HG03460 (cell line): ENCODE measurements at regions not wholly inside any gene's neighbourhood (a gene's known extent, or its start where the extent isn't known, plus 50 kb on each side); places are given as distances from the start of the nearest gene placed in this dataset.

Experiments used
- ATAC-seq: cut with Tn5 transposase; IDR thresholded peaks from one replicate; pipeline ENCODE4 v1.9.1; 2021; ENCODE audit not compliant: unreplicated experiment

GRCh38 chr5:159385536-159385935 lies 55.2 kb upstream of the IL12B start:
- ATAC-seq = no peak

DNA sequence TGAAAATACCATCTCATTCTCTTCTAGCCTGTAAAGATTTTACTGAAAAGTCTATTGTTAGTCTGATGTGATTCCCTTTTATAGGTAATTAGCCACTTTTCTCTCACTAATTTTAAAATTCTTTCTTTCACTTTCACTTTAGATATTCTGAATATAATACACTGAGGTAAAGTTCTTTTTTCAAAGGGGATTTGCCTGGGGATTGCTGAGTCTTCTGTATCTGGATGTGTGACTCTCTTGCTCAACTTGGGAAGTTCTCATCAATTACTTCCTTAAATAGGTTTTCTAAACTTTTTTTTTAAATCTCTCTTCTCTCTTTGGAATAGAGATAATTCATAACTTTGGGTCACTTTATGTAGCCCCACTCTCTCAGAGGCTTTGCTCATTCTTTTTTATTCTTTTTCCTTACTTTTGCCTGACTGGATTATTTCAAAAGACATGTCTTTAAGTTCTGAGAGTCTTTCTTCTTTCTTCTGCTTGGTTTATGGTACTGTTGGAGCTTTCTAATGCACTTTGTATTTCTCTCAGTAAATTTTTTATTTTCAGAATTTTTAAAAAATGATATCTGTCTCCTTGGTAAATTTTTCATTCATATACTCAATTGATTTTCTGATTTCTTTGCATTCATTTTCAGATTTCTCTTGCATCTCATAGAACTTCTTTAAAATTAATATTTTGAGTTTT lies 55.9 kb upstream of the IL12B start:
- ATAC-seq = no peak

DNA sequence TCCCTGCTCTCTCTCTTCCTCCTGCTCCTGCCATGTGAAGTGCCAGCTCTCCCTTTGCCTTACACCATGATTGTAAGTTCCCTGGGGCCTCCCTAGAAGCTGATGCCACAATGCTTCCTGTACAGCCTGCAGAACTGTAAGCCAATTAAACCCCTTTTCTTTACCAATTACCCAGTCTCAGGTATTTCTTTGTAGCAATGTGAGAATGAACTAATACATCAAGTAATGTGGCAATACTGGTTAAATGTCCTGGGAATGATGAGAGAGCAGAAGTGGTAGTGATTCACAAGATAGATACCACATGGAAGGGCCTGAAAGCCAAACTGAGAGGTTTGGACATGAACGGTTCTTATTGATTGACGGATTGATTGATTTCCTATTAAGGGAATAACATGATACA lies 62.6 kb upstream of the IL12B start:
- no peak for ATAC-seq

DNA sequence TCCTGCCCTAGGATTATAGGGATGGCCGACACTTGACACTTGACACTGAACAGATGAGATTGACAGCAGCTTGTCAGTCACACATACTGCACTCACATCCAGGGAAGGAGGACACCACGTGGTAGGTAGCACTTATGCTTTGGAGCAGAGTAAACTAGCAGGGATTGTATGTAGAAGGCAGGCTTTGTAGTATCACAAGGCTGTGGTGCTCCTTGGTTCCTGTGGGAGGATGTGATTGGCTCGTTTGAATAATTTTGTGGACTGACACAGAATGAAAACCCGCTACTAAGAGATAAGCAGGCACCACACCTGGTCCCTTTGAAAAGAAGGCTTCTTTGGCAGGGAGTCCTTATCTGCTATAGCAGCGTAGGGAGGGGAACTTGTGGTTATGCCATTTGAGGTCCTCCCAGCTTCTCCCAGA lies 63.6 kb upstream of the IL12B start:
- no peak for ATAC-seq

- ATAC-seq = no peak
These were observed 64.9 kb upstream of the IL12B start for GRCh38 chr5:159395202-159395601.

- ATAC-seq = no peak
These were observed 68.6 kb upstream of the IL12B start for GRCh38 chr5:159398936-159399335.

DNA sequence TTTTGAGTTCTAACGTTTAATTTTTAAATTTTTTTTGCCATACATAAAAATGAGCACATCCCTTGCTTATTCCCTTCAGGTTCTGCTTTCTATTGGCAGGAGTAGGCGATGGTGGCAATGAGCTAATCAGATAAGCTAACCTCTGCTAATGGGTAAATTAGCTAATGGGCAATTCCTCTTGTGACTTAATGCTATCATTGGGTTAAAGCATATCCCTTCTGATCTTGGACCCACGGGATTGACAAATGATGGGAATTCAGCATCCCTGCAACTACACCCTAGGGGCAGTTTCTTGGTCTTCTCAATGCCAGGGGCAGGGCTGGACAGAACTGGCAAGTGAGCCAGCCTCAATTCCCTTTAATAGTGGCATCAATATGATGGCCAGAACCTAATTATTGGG lies 70.2 kb upstream of the IL12B start:
- ATAC-seq = no peak

GRCh38 chr5:159402311-159402710 lies 72.0 kb upstream of the IL12B start:
- no peak for ATAC-seq

GRCh38 chr5:159402856-159403255 lies 72.6 kb upstream of the IL12B start:
- no peak for ATAC-seq

GRCh38 chr5:159403906-159404681 lies 73.8 kb upstream of the IL12B start:
- no peak for ATAC-seq

DNA sequence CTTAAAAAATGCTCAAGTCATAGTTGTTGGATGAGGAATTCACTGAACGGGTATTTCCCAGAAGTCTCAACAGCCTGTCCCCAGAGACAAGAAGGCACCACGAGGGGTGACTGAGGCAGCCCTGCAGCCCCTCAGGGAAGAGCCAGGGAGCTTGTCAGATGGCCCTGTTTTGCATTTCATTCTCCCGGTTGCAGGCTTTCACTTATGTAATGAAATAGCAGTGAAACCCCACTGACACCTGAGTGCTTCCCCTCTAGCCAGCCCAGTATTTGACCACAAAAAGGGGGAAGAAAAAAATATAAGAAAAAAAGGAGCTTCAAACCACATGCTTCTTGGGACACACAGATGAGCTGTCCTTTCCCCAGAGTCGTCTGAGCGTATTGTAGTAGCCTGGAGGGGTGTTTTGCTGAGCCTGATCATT lies 75.3 kb upstream of the IL12B start:
- peak; percentile 66 for ATAC-seq

- ATAC-seq = no peak
These were observed 76.3 kb upstream of the IL12B start for GRCh38 chr5:159406571-159406970.

- ATAC-seq = peak; percentile 43
These were observed 79.5 kb upstream of the IL12B start for GRCh38 chr5:159409801-159410200.

DNA sequence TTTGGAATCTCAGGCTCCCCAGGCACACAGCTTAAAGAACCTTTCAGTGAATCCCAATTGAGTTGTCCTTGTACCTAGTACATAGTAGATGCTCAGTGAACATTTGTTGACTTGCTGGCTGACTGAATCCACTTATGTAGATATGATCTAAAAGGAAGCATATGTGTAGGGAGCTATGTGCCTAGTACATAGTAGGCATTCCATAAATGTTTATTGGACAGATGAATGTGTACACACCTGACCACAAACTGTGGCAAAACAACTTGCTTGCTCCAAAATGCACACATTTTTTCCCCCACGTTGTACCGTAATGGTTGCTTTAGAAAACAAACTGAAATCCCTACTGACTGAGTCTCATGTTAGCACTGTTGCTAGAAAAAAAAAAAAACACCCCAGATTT lies 80.2 kb upstream of the IL12B start:
- ATAC-seq = no peak

GRCh38 chr5:159411115-159411514 lies 80.8 kb upstream of the IL12B start:
- no peak for ATAC-seq

- ATAC-seq = peak; percentile 81
These were observed 82.2 kb upstream of the IL12B start for GRCh38 chr5:159412284-159413046.

- ATAC-seq = no peak
These were observed 83.7 kb upstream of the IL12B start for GRCh38 chr5:159414021-159414420.

GRCh38 chr5:159415301-159415937 lies 85.1 kb upstream of the IL12B start:
- no peak for ATAC-seq

- no peak for ATAC-seq
These were observed 86.2 kb upstream of the IL12B start for GRCh38 chr5:159416438-159416837.

DNA sequence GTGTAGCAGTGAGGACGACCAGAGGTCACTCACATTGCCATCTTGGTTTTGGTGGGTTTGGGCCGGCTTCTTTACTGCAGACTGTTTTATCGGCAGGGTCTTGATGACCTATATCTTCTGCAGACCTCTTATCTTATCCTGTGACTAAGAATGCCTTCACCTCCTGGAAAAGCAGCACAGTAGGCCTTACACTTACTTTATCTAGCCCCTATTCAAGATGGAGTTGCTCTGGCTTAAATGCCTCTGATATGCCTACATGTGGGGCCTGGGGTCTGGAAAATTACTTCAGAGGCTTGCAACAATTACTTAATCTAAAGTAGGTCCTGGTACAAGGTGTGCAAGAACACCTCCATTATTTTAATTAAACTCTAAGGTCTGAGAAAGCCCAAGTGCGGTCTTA lies 86.9 kb upstream of the IL12B start:
- ATAC-seq = no peak

GRCh38 chr5:159419576-159419975 lies 89.3 kb upstream of the IL12B start:
- no peak for ATAC-seq
